Testis (tissue), 2 donors: ENCODE measurements at regions not wholly inside any gene's neighbourhood (a gene's known extent, or its start where the extent isn't known, plus 50 kb on each side); places are given as distances from the start of the nearest gene placed in this dataset.

Experiments used
- DNase-seq: peaks from one replicate; pipeline ENCODE4 v3.0.0-alpha.2; 2019
- H3K27ac ChIP-seq, 2 donors: fragments of 200-600 bp; sonication (generic); one replicate each; pipeline ENCODE4 v1.5.1; 2019
- H3K27me3 ChIP-seq: fragments of 200-600 bp; sonication (generic); one replicate; pipeline ENCODE4 v1.5.1; 2019
- H3K36me3 ChIP-seq: fragments of 200-600 bp; sonication (generic); one replicate; pipeline ENCODE4 v1.5.1; 2017; ENCODE audit warnings: low read depth; ENCODE audit errors: missing control alignments
- H3K4me1 ChIP-seq: fragments of 200-600 bp; sonication (generic); one replicate; pipeline ENCODE4 v1.5.1; 2019
- H3K4me3 ChIP-seq, 2 donors: fragments of 200-600 bp; sonication (generic); one replicate each; pipeline ENCODE4 v1.5.1; 2017 to 2019
- H3K9me3 ChIP-seq: fragments of 200-600 bp; sonication (generic); one replicate; pipeline ENCODE4 v1.5.1; 2017
- POLR2A ChIP-seq: fragments of 450-650 bp; IDR thresholded peaks from one replicate; pipeline ENCODE4 v1.6.1; 2017; ENCODE audit warnings: antibody characterized with exemption, mild to moderate bottlenecking, moderate library complexity
- WGBS, 2 donors: methylation state at CpG; one replicate each; pipeline ENCODE4 v1.1.5; 2018; 5-methylcytosine and 5-hydroxymethylcytosine counted together
- intact Hi-C: fragments of 100-400 bp; cut with DNase I; formaldehyde crosslinking; loops from one replicate; pipeline ENCODE4 v1.15.1; 2023; ENCODE audit warnings: low total_unique reads
- TF ChIP-seq, protein P1 (sequence below), 3 experiments: fragments of 450-650 bp in 2 of 3; fragments of 200-600 bp in 1 of 3; sonication (generic) in 1 of 3; IDR thresholded peaks; one replicate each; pipeline ENCODE4 v1.5.1; 2016 to 2019; ENCODE audit warnings: antibody characterized with exemption in 3 of 3, mild to moderate bottlenecking in 2 of 3, moderate library complexity in 1 of 3

DNA sequence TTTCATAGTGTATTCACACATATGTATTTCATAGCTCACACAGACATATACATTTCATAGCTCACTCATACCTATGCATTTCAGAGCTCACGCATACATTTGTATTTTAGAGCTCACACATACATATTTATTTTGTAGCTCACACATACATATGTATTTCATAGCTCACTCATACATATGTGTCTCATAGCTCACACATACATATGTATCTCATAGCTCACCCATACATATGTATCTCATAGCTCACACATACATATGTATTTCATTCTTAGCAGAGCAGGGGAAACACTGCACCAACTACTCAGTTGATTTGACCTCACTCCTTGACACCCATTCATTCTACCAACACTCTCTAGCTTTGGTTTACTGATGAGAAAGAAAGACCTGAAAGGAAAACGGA, 713.6 kb downstream of the QKI start:
- WGBS, 2 donors = 84 to 92% methylated on average over 2 of the region's 2 CpGs
- intact Hi-C loops = no loop called here
- no peaks in the 10 kb centered on the region for H3K4me1 ChIP-seq
- H3K27ac ChIP-seq = no peak overlapping the region
- DNase-seq = no peak
- TF ChIP-seq, protein P1, sequence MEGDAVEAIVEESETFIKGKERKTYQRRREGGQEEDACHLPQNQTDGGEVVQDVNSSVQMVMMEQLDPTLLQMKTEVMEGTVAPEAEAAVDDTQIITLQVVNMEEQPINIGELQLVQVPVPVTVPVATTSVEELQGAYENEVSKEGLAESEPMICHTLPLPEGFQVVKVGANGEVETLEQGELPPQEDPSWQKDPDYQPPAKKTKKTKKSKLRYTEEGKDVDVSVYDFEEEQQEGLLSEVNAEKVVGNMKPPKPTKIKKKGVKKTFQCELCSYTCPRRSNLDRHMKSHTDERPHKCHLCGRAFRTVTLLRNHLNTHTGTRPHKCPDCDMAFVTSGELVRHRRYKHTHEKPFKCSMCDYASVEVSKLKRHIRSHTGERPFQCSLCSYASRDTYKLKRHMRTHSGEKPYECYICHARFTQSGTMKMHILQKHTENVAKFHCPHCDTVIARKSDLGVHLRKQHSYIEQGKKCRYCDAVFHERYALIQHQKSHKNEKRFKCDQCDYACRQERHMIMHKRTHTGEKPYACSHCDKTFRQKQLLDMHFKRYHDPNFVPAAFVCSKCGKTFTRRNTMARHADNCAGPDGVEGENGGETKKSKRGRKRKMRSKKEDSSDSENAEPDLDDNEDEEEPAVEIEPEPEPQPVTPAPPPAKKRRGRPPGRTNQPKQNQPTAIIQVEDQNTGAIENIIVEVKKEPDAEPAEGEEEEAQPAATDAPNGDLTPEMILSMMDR (IDR thresholded peaks at IDR 0.05) = no peak
- no peak for TF ChIP-seq POLR2A
- H3K9me3 ChIP-seq = no peaks in the 10 kb centered on the region
- H3K4me3 ChIP-seq = no peak overlapping the region
- no peaks in the 10 kb centered on the region for H3K36me3 ChIP-seq
- H3K27me3 ChIP-seq = no peaks in the 10 kb centered on the region

DNA sequence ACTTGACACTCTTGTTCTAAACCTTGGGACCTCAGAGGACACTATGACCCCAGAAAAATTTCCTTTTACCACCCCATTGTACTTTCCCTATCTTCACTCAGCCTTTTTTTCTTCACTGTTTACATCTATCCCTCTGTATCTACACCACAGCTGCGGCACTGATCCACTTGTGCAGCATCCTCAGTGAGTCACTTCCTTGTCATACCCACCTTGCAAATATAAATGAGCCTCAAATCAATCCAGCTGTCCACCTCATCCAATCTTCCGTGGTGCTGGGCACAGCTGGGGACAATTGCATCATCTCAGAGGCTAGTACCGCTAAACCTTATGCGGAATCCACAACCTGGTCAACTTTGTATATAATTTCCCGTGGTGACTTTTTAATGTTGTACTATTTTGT, 710.5 kb downstream of the QKI start:
- TF ChIP-seq, protein P1 (IDR thresholded peaks at IDR 0.05) = no peak
- DNase-seq = no peak
- intact Hi-C loops = no loop called here
- H3K4me3 ChIP-seq = no peak overlapping the region
- H3K27me3 ChIP-seq = no peaks in the 10 kb centered on the region
- no peaks in the 10 kb centered on the region for H3K4me1 ChIP-seq
- H3K27ac ChIP-seq = no peak overlapping the region
- H3K36me3 ChIP-seq = no peaks in the 10 kb centered on the region
- no peaks in the 10 kb centered on the region for H3K9me3 ChIP-seq
- 72 to 79% methylated on average over 5 of the region's 5 CpGs for WGBS, 2 donors

DNA sequence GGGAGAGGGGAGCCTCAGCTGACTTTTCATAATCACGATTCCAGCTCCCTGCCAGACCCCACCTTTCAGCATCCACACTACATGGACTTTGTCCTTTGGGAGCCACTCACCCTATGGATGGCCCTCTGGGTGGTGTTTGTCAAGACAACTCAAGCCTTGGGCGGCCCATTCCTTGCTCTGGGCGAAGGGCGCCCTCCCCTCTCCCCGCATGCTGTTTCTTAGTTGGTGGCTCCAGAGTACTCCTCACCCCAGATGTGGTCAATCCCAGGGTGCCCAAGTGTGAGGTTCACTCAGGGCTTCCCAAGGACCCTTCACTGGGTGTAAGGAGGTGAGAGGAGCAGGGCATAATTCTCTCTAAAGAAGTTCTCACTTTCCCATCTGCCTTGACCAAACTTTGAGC, 710.0 kb downstream of the QKI start:
- no peak for DNase-seq
- no peaks in the 10 kb centered on the region for H3K4me1 ChIP-seq
- no peaks in the 10 kb centered on the region for H3K27me3 ChIP-seq
- no peaks in the 10 kb centered on the region for H3K36me3 ChIP-seq
- no peaks in the 10 kb centered on the region for H3K9me3 ChIP-seq
- WGBS, 2 donors = 96 to 100% methylated on average over 2 to 5 of the region's 5 CpGs
- H3K27ac ChIP-seq = no peak overlapping the region
- no peak overlapping the region for H3K4me3 ChIP-seq
- TF ChIP-seq, protein P1 (IDR thresholded peaks at IDR 0.05) = no peak
- no peak for TF ChIP-seq POLR2A
- intact Hi-C loops = no loop called here

DNA sequence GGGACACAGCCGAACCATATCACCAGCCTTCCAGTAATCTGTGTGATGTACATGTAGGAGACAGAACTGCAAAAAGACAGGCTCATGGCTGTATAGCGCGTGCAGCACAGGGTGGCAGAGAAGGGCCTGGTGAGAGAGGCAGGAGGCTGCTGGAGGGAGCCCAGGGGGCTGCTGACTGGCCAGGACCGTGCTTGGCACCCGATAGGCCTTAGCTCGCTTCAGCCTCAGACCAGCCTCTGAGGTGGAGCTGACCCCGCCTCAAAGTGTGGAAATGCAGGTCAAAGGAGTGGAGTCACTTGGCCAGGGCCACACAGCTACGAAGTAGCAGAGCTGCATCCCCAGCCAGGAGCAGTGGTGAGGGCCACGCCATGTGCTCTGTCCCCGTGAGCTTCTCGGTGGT, 707.6 kb downstream of the QKI start:
- no peak for DNase-seq
- no peaks in the 10 kb centered on the region for H3K9me3 ChIP-seq
- no peaks in the 10 kb centered on the region for H3K36me3 ChIP-seq
- 90 to 100% methylated on average over 1 to 11 of the region's 11 CpGs for WGBS, 2 donors
- no peaks in the 10 kb centered on the region for H3K4me1 ChIP-seq
- H3K27me3 ChIP-seq = no peaks in the 10 kb centered on the region
- intact Hi-C loops = no loop called here
- no peak for TF ChIP-seq POLR2A
- TF ChIP-seq, protein P1 (IDR thresholded peaks at IDR 0.05) = no peak
- no peak overlapping the region for H3K4me3 ChIP-seq
- no peak overlapping the region for H3K27ac ChIP-seq

DNA sequence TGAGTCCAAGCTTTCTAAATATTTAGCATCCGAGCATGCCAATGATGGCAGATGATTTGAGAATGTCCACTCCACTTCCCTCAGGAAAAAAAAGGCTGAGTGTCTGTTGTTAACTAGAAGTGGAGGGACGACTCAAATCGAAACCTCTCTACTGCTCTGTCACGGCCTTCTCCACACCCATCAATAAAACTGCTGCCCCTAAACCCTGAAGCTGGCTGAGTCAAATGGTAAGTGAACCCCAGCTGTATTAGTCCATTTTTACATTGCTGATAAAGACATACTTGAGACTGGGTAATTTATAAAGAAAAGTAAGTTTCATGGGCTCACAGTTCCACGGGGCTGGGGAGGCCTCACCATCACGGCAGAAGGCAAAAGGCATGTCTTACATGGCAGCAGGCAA, 707.0 kb downstream of the QKI start:
- WGBS, 2 donors = 89 to 90% methylated on average over 6 of the region's 6 CpGs
- intact Hi-C loops = no loop called here
- H3K4me1 ChIP-seq = no peaks in the 10 kb centered on the region
- no peaks in the 10 kb centered on the region for H3K36me3 ChIP-seq
- no peaks in the 10 kb centered on the region for H3K27me3 ChIP-seq
- no peaks in the 10 kb centered on the region for H3K9me3 ChIP-seq
- no peak for DNase-seq
- no peak for TF ChIP-seq POLR2A
- TF ChIP-seq, protein P1 (IDR thresholded peaks at IDR 0.05) = no peak
- H3K4me3 ChIP-seq = no peak overlapping the region
- no peak overlapping the region for H3K27ac ChIP-seq
